Fibroblast of lung (primary cell): ENCODE measurements at regions not wholly inside any gene's neighbourhood (a gene's known extent, or its start where the extent isn't known, plus 50 kb on each side); places are given as distances from the start of the nearest gene placed in this dataset.

ENCODE experiments used
- CTCF ChIP-seq, 2 donors: IDR thresholded peaks in 1 of 2; conservative IDR thresholded peaks in 1 of 2; 1 replicate in 1 of 2; 2 replicates in 1 of 2; pipeline ENCODE4 v1.5.1; 2011 to 2012; ENCODE audit warnings: low read length in 2 of 2, control low read depth in 1 of 2, inconsistent platforms in 1 of 2, low read depth in 1 of 2, mild to moderate bottlenecking in 1 of 2
- EZH2 ChIP-seq: IDR thresholded peaks from 2 replicates; pipeline ENCODE4 v1.5.1; 2012; ENCODE audit warnings: low read length, control low read depth, mild to moderate bottlenecking; ENCODE audit errors: missing control alignments

GRCh38 chr9:99326112-99326916, 104.2 kb downstream of the SEC61B start:
- TF ChIP-seq CTCF (conservative IDR thresholded peaks at IDR 0.05 in 1 of 2, IDR thresholded peaks at IDR 0.05 in 1 of 2; ENCODE audit: low read depth in 1 of 2, low read length in 2 of 2), result no peak
- TF ChIP-seq EZH2, result no peak
